ENCODE measurements at regions not wholly inside any gene's neighbourhood (a gene's known extent, or its start where the extent isn't known, plus 50 kb on each side); places are given as distances from the start of the nearest gene placed in this dataset.

GRCh38 chrX:16312761-16313623, 145.7 kb downstream of the MAGEB17 start:
- TF ChIP-seq CTCF (IDR thresholded peaks at IDR 0.05; ENCODE audit: insufficient read depth, low read length): no peak
- no peak overlapping the region for H3K4me3 ChIP-seq (ENCODE audit: low read depth, low read length)
- DNase-seq (ENCODE audit: low read depth): no peak

GRCh38 chrX:16316331-16316730, 149.1 kb downstream of the MAGEB17 start:
- peak; percentile 1 for DNase-seq (ENCODE audit: low read depth)
- no peak overlapping the region for H3K4me3 ChIP-seq (ENCODE audit: low read depth, low read length)
- no peak for TF ChIP-seq CTCF (IDR thresholded peaks at IDR 0.05; ENCODE audit: insufficient read depth, low read length)

- TF ChIP-seq CTCF (IDR thresholded peaks at IDR 0.05; ENCODE audit: insufficient read depth, low read length): no peak
- H3K4me3 ChIP-seq (ENCODE audit: low read depth, low read length): no peak overlapping the region
- DNase-seq (ENCODE audit: low read depth): no peak
Measured at GRCh38 chrX:16319929-16320328, 152.6 kb downstream of the MAGEB17 start.

- H3K4me3 ChIP-seq (ENCODE audit: low read depth, low read length): no peak overlapping the region
- no peak for TF ChIP-seq CTCF (IDR thresholded peaks at IDR 0.05; ENCODE audit: insufficient read depth, low read length)
- DNase-seq (ENCODE audit: low read depth): peak; percentile 21
Measured at GRCh38 chrX:16320765-16321355, 153.6 kb downstream of the MAGEB17 start.

- no peak for TF ChIP-seq CTCF (IDR thresholded peaks at IDR 0.05; ENCODE audit: insufficient read depth, low read length)
- no peak overlapping the region for H3K4me3 ChIP-seq (ENCODE audit: low read depth, low read length)
- no peak for DNase-seq (ENCODE audit: low read depth)
Measured at GRCh38 chrX:16333453-16333852, 166.2 kb downstream of the MAGEB17 start.

GRCh38 chrX:16335181-16335580, 167.9 kb downstream of the MAGEB17 start:
- no peak for TF ChIP-seq CTCF (IDR thresholded peaks at IDR 0.05; ENCODE audit: insufficient read depth, low read length)
- DNase-seq (ENCODE audit: low read depth): no peak
- H3K4me3 ChIP-seq (ENCODE audit: low read depth, low read length): no peak overlapping the region

Data from fibroblast of the aortic adventitia (primary cell).